GM12874 (cell line): ENCODE measurements at regions not wholly inside any gene's neighbourhood (a gene's known extent, or its start where the extent isn't known, plus 50 kb on each side); places are given as distances from the start of the nearest gene placed in this dataset.

Experiments used
- TF ChIP-seq, protein P1 (sequence below): IDR thresholded peaks from 2 replicates; pipeline ENCODE4 v1.5.1; 2011; ENCODE audit warnings: low read depth, mild to moderate bottlenecking, control low read depth, low read length, moderate library complexity; ENCODE audit not compliant: insufficient read depth

DNA sequence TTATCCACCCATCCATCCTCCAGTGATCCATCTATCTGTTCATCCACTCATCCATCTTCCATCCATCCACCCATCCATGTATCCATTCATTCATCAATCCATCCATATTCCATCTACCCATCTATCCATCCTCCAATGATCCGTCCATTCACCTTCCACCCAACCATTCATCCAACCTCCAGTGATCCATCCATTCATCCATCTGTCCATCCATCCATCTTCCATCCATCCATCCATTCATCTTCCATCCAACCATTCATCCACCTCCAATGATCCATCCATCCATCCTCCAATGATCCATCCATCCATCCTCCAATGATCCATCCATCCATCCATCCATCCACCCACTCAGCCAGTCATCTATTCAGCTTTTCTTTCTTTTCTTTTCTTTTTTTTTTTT is 156.5 kb upstream of the WSCD1 start:
- TF ChIP-seq, protein P1, sequence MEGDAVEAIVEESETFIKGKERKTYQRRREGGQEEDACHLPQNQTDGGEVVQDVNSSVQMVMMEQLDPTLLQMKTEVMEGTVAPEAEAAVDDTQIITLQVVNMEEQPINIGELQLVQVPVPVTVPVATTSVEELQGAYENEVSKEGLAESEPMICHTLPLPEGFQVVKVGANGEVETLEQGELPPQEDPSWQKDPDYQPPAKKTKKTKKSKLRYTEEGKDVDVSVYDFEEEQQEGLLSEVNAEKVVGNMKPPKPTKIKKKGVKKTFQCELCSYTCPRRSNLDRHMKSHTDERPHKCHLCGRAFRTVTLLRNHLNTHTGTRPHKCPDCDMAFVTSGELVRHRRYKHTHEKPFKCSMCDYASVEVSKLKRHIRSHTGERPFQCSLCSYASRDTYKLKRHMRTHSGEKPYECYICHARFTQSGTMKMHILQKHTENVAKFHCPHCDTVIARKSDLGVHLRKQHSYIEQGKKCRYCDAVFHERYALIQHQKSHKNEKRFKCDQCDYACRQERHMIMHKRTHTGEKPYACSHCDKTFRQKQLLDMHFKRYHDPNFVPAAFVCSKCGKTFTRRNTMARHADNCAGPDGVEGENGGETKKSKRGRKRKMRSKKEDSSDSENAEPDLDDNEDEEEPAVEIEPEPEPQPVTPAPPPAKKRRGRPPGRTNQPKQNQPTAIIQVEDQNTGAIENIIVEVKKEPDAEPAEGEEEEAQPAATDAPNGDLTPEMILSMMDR, result no peak

- TF ChIP-seq, protein P1, result no peak
Measured at GRCh38 chr17:5915337-5915736, 154.8 kb upstream of the WSCD1 start.

DNA sequence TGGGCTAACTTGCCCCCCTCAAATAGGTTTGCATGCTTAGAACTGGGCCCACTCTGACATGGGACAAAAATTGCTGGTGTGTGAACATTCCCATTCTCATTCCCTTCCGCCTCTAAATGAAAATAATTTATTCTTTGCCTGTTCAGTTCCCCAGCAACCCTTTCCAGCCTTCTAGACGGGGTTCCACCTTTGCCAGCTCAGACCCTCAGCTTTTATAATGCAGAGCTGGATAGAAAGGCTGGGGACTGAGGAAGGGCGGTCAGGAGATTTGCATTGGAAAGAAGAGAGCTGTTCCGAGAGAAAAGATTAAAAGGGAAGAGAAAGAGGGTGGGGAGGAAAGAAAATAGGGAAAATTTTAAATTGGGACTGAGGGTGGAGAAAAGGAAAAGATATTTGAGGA is 151.1 kb upstream of the WSCD1 start:
- TF ChIP-seq, protein P1, result no peak

DNA sequence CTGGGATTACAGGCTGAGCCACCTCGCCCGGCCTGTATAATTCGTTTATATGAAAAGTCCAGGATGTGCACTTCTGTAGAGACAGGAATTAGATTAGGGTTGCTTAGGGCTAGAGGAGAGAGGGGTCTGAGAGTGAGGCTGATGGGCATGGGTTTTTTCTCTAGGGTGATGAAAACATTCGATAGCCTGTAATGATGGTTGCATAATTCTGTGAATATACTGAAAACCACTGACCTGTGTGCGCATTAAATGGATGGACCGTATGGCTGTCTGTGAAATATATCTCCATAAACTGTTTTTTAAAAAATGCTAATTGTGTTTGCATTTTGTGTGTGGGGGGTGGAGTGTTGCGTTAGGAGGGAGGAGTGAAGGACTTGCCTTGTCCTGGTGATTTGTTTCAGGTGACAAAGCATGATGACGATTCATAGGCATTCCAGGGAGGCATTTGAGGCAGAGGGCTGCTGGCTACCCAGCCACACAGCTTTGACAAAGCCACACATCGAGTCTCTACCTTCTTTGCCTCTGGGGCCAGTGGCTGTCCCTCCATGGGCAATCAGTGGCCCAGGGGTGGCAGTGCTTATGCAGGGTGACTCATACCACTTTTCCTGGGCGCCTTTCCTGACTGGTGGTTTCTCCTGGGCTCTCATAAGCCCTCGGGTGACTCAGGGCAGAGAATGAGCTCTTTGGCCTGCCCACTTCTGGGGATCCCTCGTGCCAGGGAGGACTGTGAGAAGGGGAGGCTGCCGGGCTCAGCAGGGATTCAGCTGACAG is 148.5 kb upstream of the WSCD1 start:
- TF ChIP-seq, protein P1, result no peak

DNA sequence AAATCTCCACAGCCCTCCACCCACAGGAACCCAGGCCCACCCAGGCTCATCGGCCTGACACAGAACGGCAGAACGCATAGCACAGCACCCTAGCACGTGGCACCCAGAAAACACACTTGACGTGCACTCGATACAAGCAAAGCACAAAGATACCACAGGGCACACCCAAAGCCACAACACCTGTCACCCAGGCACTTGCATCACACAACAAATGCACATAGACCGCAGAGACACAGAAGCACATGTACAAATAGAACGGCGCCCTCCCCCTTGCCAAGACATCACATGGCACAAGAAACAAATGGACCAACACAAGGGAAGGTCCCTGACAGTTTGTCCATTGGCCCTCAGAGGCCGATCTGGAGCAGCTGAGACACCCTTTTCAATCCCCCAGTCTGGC is 147.7 kb upstream of the WSCD1 start:
- TF ChIP-seq, protein P1, result no peak

DNA sequence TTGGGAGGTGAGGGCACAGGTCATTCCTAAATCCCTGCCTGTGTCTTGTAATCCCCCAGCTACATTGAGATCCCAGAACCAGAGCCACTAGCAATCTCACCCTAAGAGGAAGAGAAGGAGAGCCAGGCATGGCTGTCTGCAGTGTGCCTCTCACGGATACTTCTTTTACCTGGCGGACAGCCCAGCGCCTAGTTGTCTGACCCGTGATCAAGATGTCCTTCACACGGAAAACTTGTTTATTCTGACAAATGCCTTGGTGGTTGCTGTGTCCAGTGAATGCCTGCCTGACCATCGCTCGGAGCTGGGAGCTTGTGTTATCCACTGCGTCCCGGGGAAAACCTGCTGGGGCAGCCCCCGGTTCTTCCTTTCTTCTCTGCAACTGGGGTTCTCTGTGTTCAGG is 140.5 kb upstream of the WSCD1 start:
- TF ChIP-seq, protein P1, result no peak

- TF ChIP-seq, protein P1, result no peak
Measured at GRCh38 chr17:5931616-5932015, 138.6 kb upstream of the WSCD1 start.
